WERI-Rb-1 (cell line): ENCODE measurements at regions not wholly inside any gene's neighbourhood (a gene's known extent, or its start where the extent isn't known, plus 50 kb on each side); places are given as distances from the start of the nearest gene placed in this dataset.

Experiments used
- DNase-seq: peaks from one replicate; pipeline ENCODE4 v3.0.0-alpha.2; 2020
- H3K27ac ChIP-seq: fragments of 250-450 bp; sonication (Bioruptor Pico); 2 replicates; pipeline ENCODE4 v1.5.1; 2020; ENCODE audit warnings: mild to moderate bottlenecking, moderate library complexity
- H3K27me3 ChIP-seq: fragments of 250-450 bp; sonication (Bioruptor Pico); 2 replicates; pipeline ENCODE4 v1.5.1; 2021; ENCODE audit warnings: mild to moderate bottlenecking, low read depth, moderate library complexity; ENCODE audit not compliant: insufficient read depth, severe bottlenecking
- H3K36me3 ChIP-seq: fragments of 250-450 bp; sonication (Bioruptor Pico); 2 replicates; pipeline ENCODE4 v1.5.1; 2020; ENCODE audit warnings: mild to moderate bottlenecking, moderate library complexity
- H3K4me3 ChIP-seq: 2 replicates; pipeline ENCODE4 v1.5.1; 2011; ENCODE audit warnings: low read depth, mild to moderate bottlenecking, control low read depth, low read length
- H3K9me3 ChIP-seq: fragments of 250-450 bp; sonication (Bioruptor Pico); 2 replicates; pipeline ENCODE4 v1.5.1; 2021; ENCODE audit warnings: mild to moderate bottlenecking, moderate library complexity; ENCODE audit not compliant: severe bottlenecking
- TF ChIP-seq, protein P1 (sequence below): IDR thresholded peaks from 2 replicates; pipeline ENCODE4 v1.5.1; 2011; ENCODE audit warnings: low read depth, mild to moderate bottlenecking, control low read depth, inconsistent platforms, low read length

DNA sequence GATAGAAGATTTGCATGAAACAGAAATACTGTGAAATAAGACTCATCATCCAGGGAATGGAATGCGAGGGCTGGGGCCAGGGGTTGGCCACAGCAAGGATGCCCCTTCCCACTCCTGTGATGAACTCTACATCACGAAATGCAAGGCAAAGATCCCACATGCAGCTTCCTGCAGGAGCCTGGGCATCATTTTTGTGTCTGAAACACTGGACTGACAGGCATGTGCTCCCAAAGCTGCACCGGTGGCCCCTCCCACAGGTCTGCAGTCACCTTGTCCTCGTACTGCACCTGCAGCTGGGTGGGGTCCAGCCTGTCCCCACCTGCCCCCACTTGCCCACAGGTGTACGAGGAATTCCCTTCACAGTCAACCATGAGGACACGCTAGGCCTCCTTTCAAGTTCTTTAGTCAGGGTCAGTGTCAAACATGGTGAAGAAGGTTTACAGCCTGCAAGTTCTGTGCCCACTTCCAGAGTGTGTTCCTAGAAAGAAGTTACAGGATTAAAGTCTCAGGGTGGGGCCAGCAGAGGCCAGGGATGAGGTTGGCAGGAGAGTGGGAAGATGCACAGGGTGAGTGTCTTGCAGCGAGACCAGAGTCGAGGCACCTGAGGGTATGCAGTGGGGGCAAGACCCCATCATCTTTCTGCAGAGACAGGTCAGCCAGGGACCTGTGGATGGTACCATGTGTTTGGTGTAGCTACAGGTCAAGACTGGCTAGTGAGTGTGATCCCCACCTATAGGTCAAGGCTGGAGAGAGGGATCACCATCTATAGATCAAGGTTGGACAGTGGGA lies 155.0 kb upstream of the IRX2 start:
- Histone ChIP-seq H3K27me3 (peaks cover 45% of the 10 kb centered on the region), H3K9me3 (no peaks in the 10 kb centered on the region), H3K4me3 (no peak overlapping the region), H3K27ac (no peak overlapping the region), H3K36me3 (no peaks in the 10 kb centered on the region)
- TF ChIP-seq, protein P1, sequence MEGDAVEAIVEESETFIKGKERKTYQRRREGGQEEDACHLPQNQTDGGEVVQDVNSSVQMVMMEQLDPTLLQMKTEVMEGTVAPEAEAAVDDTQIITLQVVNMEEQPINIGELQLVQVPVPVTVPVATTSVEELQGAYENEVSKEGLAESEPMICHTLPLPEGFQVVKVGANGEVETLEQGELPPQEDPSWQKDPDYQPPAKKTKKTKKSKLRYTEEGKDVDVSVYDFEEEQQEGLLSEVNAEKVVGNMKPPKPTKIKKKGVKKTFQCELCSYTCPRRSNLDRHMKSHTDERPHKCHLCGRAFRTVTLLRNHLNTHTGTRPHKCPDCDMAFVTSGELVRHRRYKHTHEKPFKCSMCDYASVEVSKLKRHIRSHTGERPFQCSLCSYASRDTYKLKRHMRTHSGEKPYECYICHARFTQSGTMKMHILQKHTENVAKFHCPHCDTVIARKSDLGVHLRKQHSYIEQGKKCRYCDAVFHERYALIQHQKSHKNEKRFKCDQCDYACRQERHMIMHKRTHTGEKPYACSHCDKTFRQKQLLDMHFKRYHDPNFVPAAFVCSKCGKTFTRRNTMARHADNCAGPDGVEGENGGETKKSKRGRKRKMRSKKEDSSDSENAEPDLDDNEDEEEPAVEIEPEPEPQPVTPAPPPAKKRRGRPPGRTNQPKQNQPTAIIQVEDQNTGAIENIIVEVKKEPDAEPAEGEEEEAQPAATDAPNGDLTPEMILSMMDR, result no peak
- no peak for DNase-seq

DNA sequence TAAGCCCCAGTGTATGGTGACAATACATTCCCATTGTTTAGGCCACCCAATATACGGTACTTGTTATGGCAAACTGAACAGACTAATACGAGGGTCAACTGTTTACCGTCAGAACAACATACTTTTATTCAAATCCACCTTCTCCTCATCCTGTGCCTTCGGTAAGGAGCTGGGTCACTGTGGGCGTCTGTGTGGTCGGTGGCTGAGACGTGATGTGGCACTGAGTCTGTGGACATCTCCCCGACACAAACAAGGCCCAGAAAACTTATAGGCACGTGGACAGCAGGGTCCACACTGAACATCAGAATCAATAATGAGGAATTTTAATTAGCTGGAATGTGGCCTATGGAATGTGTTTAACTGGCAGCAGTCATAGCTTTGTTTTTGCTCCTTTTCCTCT lies 154.3 kb upstream of the IRX2 start:
- peaks cover 44% of the 10 kb centered on the region for H3K27me3 ChIP-seq
- DNase-seq, result no peak

DNA sequence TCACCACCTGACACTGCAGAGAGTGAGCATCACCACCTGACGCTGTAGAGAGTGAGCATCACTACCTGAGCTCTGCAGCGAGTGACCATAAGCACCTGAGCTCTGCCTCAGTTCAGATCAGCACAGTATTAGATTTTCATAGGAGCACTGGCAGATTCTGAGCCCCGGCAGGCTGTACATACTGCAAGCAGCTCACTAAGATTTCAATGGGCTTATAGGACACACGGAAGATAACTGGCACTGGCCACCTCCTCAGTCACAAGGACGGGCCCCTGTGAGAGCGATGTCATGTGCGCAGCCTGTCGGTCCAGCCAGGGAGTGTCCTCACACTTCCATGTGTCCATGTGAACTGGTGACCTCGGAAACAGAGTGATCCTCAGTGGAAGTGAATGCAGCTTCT lies 153.5 kb upstream of the IRX2 start:
- DNase-seq, result no peak
- Histone ChIP-seq H3K36me3 (no peaks in the 10 kb centered on the region), H3K9me3 (no peaks in the 10 kb centered on the region), H3K4me3 (no peak overlapping the region), H3K27ac (no peak overlapping the region), H3K27me3 (peaks cover 46% of the 10 kb centered on the region)
- TF ChIP-seq, protein P1, result no peak

More for the DNA sequence above, 154.3 kb upstream of the IRX2 start:
- H3K27ac ChIP-seq, result no peak overlapping the region
- TF ChIP-seq, protein P1, result no peak
- no peaks in the 10 kb centered on the region for H3K36me3 ChIP-seq
- no peak overlapping the region for H3K4me3 ChIP-seq
- no peaks in the 10 kb centered on the region for H3K9me3 ChIP-seq

DNA sequence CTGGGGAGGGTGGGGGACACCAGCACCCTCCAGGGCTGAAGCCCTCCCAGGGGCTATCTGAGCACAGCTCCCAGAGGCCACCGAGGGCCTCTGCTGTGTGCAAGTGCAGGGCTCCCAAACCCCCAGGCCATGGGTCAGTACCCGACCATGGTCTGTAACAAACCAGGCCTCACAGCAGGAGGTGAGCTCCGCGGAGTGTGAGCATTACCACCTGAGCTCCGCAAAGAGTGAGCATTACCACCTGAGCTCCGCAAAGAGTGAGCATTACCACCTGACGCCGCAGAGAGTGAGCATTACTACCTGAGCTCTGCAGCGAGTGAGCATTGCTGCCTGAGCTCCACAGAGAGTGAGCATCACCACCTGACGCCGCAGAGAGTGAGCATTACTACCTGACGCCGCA lies 152.9 kb upstream of the IRX2 start:
- Histone ChIP-seq H3K27ac (no peak overlapping the region), H3K36me3 (no peaks in the 10 kb centered on the region), H3K9me3 (no peaks in the 10 kb centered on the region), H3K27me3 (peaks cover 46% of the 10 kb centered on the region), H3K4me3 (no peak overlapping the region)
- no peak for DNase-seq
- TF ChIP-seq, protein P1, result no peak

DNA sequence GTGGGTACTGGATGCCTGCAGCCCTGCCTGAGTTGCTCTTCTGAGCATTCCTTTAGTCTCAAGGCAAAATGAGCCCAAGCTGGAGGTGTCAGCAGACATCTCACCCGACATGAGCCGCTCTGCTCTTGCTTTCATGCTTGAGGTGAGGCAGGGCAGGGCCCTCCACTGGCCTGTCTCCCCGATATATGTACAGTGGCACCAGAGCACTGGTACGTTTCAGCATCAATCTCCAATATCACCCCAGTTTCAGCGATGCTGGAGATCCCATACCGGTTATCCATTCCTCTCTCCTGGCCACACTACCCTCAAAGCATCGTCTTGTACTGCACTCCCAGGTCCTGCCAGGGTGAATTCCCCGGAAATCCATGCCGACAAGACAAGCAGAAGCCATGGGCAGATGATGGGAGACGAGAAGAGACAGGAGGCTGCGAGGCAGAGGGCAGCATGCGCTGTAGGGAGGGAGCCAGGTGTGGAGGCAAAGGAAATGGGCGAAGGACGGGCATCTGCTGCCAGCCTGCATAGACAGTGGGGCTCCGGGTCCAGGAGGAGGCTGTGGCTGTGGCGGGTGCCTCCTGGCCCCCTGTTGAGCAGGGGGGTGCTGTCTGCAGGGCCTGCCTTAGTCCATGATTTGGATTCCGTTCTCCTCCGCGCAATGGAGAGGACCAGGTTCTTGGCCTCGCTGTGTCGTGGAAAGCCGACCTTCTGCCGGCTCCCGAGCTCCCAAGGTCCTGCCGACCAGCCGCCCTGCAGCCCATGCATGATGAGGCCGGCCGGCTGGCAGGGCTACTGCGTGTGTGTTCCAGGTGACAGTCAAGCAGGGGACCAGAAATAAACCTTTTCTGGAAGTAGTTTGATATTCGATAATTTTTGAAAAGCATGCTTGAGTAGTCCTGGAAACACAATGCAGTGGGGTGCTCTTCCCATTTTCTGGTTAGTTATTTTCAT lies 152.2 kb upstream of the IRX2 start:
- Histone ChIP-seq H3K9me3 (no peaks in the 10 kb centered on the region), H3K27me3 (peaks cover 51% of the 10 kb centered on the region), H3K27ac (no peak overlapping the region), H3K36me3 (no peaks in the 10 kb centered on the region), H3K4me3 (no peak overlapping the region)
- DNase-seq, result no peak
- TF ChIP-seq, protein P1, result no peak
